ENCODE measurements at regions not wholly inside any gene's neighbourhood (a gene's known extent, or its start where the extent isn't known, plus 50 kb on each side); places are given as distances from the start of the nearest gene placed in this dataset.

DNA sequence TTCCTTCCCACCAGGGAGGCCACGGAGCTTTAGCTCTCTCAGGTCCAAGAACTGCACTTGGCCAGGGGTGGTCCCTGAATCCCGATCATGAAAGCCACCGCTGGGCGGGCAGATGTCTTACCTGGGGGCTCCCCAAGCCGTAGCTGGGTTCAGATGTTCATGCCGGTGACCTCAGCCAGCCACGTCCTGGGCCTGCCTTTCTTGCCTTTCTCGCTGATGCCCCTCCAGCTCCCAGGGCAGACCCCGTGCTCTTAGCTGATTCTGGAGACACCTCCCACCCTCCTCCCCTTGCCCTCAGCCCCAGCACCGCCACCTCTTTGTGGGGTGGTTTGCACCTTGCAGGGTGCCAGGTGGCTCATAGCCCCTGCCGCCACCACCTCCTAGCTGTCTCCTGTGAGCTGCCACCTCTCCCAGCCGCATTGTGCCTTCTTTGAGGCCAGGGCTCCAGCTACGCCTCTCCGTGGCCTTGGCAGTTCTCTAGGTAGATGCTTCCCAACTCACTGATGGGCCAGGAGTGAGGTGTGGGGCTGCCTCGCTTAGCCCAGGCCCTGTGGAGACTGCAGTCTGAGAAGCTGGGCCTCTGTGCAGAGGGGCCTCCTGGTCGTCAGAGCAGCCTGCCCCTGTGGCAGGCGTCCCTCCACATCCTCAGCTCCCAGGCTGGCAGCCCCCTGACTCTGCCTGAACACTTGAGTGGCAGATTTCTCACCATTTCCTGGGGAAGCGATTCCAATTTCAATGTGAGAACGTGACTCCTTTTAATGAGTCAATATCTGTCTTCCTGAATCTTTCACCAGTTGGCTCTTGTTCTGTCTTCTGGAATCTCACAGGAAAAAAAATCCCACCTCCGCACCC lies 97.6 kb upstream of the B3GAT1 start:
- Histone ChIP-seq H3F3A (ENCODE audit: insufficient read depth, low read depth) (no peaks in the 10 kb centered on the region), H3K9me3 (ENCODE audit: insufficient read depth, low read depth) (no peaks in the 10 kb centered on the region), H3K9me2 (ENCODE audit: insufficient read depth) (no peaks in the 10 kb centered on the region), H3K4me3 (no peak overlapping the region), H3K4me1 (replicated peaks; ENCODE audit: insufficient read depth) (no peaks in the 10 kb centered on the region), H3K27ac (no peak overlapping the region), H4K20me1 (ENCODE audit: insufficient read depth) (no peaks in the 10 kb centered on the region), H3K36me3 (ENCODE audit: low read depth) (no peaks in the 10 kb centered on the region), H3K27me3 (ENCODE audit: insufficient read depth, low read depth) (peaks cover 100% of the 10 kb centered on the region), H3K79me2 (ENCODE audit: low read depth) (no peaks in the 10 kb centered on the region), H3K4me2 (no peak overlapping the region), H2AFZ (no peak overlapping the region)
- BruUV-seq (replicated peaks), result no TSS peak
- TF ChIP-seq EZH2 (IDR thresholded peaks at IDR 0.05; ENCODE audit: low read depth), result no peak
- TF ChIP-seq, protein P1, sequence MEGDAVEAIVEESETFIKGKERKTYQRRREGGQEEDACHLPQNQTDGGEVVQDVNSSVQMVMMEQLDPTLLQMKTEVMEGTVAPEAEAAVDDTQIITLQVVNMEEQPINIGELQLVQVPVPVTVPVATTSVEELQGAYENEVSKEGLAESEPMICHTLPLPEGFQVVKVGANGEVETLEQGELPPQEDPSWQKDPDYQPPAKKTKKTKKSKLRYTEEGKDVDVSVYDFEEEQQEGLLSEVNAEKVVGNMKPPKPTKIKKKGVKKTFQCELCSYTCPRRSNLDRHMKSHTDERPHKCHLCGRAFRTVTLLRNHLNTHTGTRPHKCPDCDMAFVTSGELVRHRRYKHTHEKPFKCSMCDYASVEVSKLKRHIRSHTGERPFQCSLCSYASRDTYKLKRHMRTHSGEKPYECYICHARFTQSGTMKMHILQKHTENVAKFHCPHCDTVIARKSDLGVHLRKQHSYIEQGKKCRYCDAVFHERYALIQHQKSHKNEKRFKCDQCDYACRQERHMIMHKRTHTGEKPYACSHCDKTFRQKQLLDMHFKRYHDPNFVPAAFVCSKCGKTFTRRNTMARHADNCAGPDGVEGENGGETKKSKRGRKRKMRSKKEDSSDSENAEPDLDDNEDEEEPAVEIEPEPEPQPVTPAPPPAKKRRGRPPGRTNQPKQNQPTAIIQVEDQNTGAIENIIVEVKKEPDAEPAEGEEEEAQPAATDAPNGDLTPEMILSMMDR (conservative IDR thresholded peaks at IDR 0.05), result no peak
- no peak for DNase-seq
- CTCF ChIA-PET, result no interaction called here
- intact Hi-C loops (cut with micrococcal nuclease; ENCODE audit: unreplicated experiment), result no loop called here
- POLR2A ChIA-PET (ENCODE audit: unreplicated experiment), result no interaction called here

DNA sequence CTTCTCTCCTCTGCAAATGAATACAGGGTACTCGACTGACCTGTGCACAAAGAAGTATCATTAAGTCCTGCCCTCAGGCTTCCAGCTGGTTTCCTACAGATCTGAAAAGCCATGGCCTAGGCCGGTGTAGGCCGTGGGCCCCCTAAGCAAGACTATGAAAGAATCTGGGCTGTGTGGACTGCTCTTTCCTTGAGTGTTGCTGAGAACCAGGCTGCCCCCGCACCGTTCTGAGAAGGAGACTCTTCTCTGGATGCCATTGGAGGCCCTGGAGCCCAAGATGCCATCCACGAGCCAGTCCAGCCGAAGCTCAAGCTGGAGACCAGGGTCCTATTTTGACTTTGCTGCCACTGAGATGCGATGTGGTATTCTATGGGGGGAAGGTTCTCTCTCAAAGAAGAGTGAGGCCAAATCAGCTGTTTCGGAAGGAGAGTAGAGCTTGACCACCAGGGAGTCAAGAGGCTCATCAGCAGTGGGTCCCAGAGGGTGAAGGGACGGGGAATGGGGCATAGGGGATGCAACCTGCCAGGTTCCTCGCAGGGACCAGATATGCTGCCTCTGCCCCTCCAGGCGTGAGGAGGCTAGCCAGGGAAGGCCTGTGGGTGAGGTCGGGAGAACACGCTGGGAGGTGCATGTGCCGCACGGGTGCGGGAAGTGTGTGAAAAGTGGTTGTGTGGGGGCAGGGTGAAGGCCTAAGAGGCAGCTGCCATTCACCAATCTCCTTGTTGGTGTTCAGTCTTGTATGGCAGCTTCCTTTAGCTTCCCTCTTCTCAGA lies 96.4 kb upstream of the B3GAT1 start:
- no peak for DNase-seq
- BruUV-seq (replicated peaks), result no TSS peak
- Histone ChIP-seq H3K4me2 (no peak overlapping the region), H3F3A (ENCODE audit: insufficient read depth, low read depth) (no peaks in the 10 kb centered on the region), H3K4me3 (no peak overlapping the region), H3K27ac (no peak overlapping the region), H4K20me1 (ENCODE audit: insufficient read depth) (no peaks in the 10 kb centered on the region), H3K9me3 (ENCODE audit: insufficient read depth, low read depth) (no peaks in the 10 kb centered on the region), H3K36me3 (ENCODE audit: low read depth) (no peaks in the 10 kb centered on the region), H3K9me2 (ENCODE audit: insufficient read depth) (no peaks in the 10 kb centered on the region), H3K79me2 (ENCODE audit: low read depth) (no peaks in the 10 kb centered on the region), H2AFZ (no peak overlapping the region), H3K27me3 (ENCODE audit: insufficient read depth, low read depth) (peaks cover 100% of the 10 kb centered on the region), H3K4me1 (replicated peaks; ENCODE audit: insufficient read depth) (no peaks in the 10 kb centered on the region)
- intact Hi-C loops (cut with micrococcal nuclease; ENCODE audit: unreplicated experiment), result no loop called here
- TF ChIP-seq EZH2 (IDR thresholded peaks at IDR 0.05; ENCODE audit: low read depth), result no peak
- TF ChIP-seq, protein P1 (conservative IDR thresholded peaks at IDR 0.05), result no peak
- POLR2A ChIA-PET (ENCODE audit: unreplicated experiment), result no interaction called here
- CTCF ChIA-PET, result no interaction called here

DNA sequence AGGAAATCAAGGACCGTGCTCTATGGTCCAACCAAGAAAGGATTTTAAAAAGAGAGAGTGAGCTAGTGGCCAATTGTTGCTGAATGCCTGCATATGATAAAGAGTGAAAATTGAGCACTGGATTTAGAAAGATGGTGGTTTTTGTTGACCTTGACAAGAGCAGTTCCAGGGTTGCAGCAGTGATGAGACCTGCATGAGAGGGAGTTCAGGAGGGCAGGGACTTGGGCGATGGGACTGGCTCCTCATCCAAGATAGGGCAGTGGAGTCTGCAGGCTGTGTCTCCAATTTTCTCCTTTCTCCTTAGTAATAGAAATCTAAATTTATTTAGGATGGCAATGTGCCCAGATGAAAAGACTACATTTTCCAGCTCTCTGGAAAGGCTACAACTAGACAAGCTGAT lies 94.0 kb upstream of the B3GAT1 start:
- no peaks in the 10 kb centered on the region for H3K4me1 ChIP-seq (replicated peaks; ENCODE audit: insufficient read depth)
- no peak overlapping the region for H3K4me2 ChIP-seq
- TF ChIP-seq EZH2 (IDR thresholded peaks at IDR 0.05; ENCODE audit: low read depth), result no peak
- TF ChIP-seq, protein P1 (conservative IDR thresholded peaks at IDR 0.05), result no peak
- H3K27ac ChIP-seq, result no peak overlapping the region
- ChIA-PET CTCF (no interaction called here), POLR2A (ENCODE audit: unreplicated experiment) (no interaction called here)
- no TSS peak for BruUV-seq (replicated peaks)
- H2AFZ ChIP-seq, result no peak overlapping the region
- H3K9me3 ChIP-seq (ENCODE audit: insufficient read depth, low read depth), result no peaks in the 10 kb centered on the region
- no peaks in the 10 kb centered on the region for H4K20me1 ChIP-seq (ENCODE audit: insufficient read depth)
- no peak overlapping the region for H3K4me3 ChIP-seq
- H3K79me2 ChIP-seq (ENCODE audit: low read depth), result no peaks in the 10 kb centered on the region
- H3K36me3 ChIP-seq (ENCODE audit: low read depth), result no peaks in the 10 kb centered on the region
- H3K9me2 ChIP-seq (ENCODE audit: insufficient read depth), result no peaks in the 10 kb centered on the region
- peaks cover 100% of the 10 kb centered on the region for H3K27me3 ChIP-seq (ENCODE audit: insufficient read depth, low read depth)
- intact Hi-C loops (cut with micrococcal nuclease; ENCODE audit: unreplicated experiment), result no loop called here
- no peak for DNase-seq
- H3F3A ChIP-seq (ENCODE audit: insufficient read depth, low read depth), result no peaks in the 10 kb centered on the region
